ENCODE measurements at regions not wholly inside any gene's neighbourhood (a gene's known extent, or its start where the extent isn't known, plus 50 kb on each side); places are given as distances from the start of the nearest gene placed in this dataset.

- no peaks in the 10 kb centered on the region for H3K9me3 ChIP-seq
- WGBS, 2 donors = 79 to 90% methylated on average over 2 to 5 of the region's 5 CpGs
- no peak overlapping the region for H3K27ac ChIP-seq
- intact Hi-C loops (cut with DNase I; ENCODE audit: low total_unique reads) = no loop called here
- TF ChIP-seq POLR2A (IDR thresholded peaks at IDR 0.05) (no peak), CTCF (IDR thresholded peaks at IDR 0.05) (no peak)
- H3K4me3 ChIP-seq = no peak overlapping the region
- DNase-seq = no peak
- no peaks in the 10 kb centered on the region for H3K27me3 ChIP-seq
- H3K36me3 ChIP-seq (ENCODE audit: low read depth, missing control alignments) = no peaks in the 10 kb centered on the region
- H3K4me1 ChIP-seq = no peaks in the 10 kb centered on the region
Measured at GRCh38 chr6:169843110-169843509, 91.7 kb downstream of the ERMARD start.

- WGBS, 2 donors = 85 to 89% methylated on average over 13 of the region's 13 CpGs
- intact Hi-C loops (cut with DNase I; ENCODE audit: low total_unique reads) = no loop called here
- H3K27me3 ChIP-seq = no peaks in the 10 kb centered on the region
- H3K4me1 ChIP-seq = no peaks in the 10 kb centered on the region
- DNase-seq = peak; percentile 5
- TF ChIP-seq CTCF (IDR thresholded peaks at IDR 0.05) (no peak), POLR2A (IDR thresholded peaks at IDR 0.05) (no peak)
- no peaks in the 10 kb centered on the region for H3K36me3 ChIP-seq (ENCODE audit: low read depth, missing control alignments)
- no peak overlapping the region for H3K4me3 ChIP-seq
- no peaks in the 10 kb centered on the region for H3K9me3 ChIP-seq
- no peak overlapping the region for H3K27ac ChIP-seq
Measured at GRCh38 chr6:169841907-169842606, 90.6 kb downstream of the ERMARD start.

- H3K27me3 ChIP-seq = no peaks in the 10 kb centered on the region
- peak; percentile 4 for DNase-seq
- intact Hi-C loops (cut with DNase I; ENCODE audit: low total_unique reads) = no loop called here
- H3K4me1 ChIP-seq = no peaks in the 10 kb centered on the region
- no peak overlapping the region for H3K27ac ChIP-seq
- 92 to 94% methylated on average over 6 of the region's 6 CpGs for WGBS, 2 donors
- H3K9me3 ChIP-seq = no peaks in the 10 kb centered on the region
- no peak overlapping the region for H3K4me3 ChIP-seq
- no peak for TF ChIP-seq CTCF (IDR thresholded peaks at IDR 0.05)
- TF ChIP-seq POLR2A (IDR thresholded peaks at IDR 0.05) = no peak
- no peaks in the 10 kb centered on the region for H3K36me3 ChIP-seq (ENCODE audit: low read depth, missing control alignments)
Measured at GRCh38 chr6:169841251-169841650, 89.8 kb downstream of the ERMARD start.

- DNase-seq = peak; percentile 12
- Histone ChIP-seq H3K4me3 (no peak overlapping the region), H3K27ac (no peak overlapping the region), H3K4me1 (no peaks in the 10 kb centered on the region), H3K27me3 (no peaks in the 10 kb centered on the region), H3K9me3 (no peaks in the 10 kb centered on the region), H3K36me3 (ENCODE audit: low read depth, missing control alignments) (no peaks in the 10 kb centered on the region)
- intact Hi-C loops (cut with DNase I; ENCODE audit: low total_unique reads) = loop anchor here (10.0 kb wide), 1 partner anchor 455 kb away; the partner anchor contains the start of gene DLL1
- 85 to 88% methylated on average over 25 of the region's 25 CpGs for WGBS, 2 donors
- no peak for TF ChIP-seq POLR2A (IDR thresholded peaks at IDR 0.05)
- TF ChIP-seq CTCF (IDR thresholded peaks at IDR 0.05) = no peak
Measured at GRCh38 chr6:169839898-169840631, 88.6 kb downstream of the ERMARD start.

Measured in testis (tissue), 2 donors.